ENCODE measurements at regions not wholly inside any gene's neighbourhood (a gene's known extent, or its start where the extent isn't known, plus 50 kb on each side); places are given as distances from the start of the nearest gene placed in this dataset.

DNA sequence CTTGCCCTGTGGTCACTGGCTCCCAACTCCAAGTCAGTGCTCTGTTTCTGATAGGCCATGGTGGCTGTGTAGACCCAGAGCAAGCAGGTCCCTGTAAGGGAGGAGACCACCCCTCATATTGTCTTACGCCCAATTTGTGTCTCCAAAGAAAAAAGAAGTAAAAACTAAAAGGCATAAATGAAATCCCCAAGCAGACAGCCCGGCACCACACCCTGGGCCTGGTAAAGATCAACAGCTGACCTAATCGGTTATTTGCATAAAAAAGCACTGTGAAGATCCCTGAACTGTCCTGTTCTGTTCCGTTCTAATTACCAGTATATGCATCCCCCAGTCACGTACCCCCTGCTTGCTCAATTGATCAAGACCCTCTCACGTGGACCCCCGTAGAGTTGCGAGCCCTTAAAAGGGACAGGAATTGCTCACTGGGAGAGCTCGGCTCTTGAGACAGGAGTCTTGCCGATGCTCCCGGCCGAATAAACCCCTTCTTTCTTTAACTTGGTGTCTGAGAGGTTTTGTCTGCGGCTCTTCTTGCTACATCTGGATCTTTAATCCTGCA is 364.1 kb upstream of the HS6ST1 start:
- no peak for TF ChIP-seq POLR2A (IDR thresholded peaks at IDR 0.05)
- TF ChIP-seq, protein P1, sequence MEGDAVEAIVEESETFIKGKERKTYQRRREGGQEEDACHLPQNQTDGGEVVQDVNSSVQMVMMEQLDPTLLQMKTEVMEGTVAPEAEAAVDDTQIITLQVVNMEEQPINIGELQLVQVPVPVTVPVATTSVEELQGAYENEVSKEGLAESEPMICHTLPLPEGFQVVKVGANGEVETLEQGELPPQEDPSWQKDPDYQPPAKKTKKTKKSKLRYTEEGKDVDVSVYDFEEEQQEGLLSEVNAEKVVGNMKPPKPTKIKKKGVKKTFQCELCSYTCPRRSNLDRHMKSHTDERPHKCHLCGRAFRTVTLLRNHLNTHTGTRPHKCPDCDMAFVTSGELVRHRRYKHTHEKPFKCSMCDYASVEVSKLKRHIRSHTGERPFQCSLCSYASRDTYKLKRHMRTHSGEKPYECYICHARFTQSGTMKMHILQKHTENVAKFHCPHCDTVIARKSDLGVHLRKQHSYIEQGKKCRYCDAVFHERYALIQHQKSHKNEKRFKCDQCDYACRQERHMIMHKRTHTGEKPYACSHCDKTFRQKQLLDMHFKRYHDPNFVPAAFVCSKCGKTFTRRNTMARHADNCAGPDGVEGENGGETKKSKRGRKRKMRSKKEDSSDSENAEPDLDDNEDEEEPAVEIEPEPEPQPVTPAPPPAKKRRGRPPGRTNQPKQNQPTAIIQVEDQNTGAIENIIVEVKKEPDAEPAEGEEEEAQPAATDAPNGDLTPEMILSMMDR (IDR thresholded peaks at IDR 0.05), result no peak

Data from right lobe of liver (tissue), 4 donors.